ENCODE measurements at regions not wholly inside any gene's neighbourhood (a gene's known extent, or its start where the extent isn't known, plus 50 kb on each side); places are given as distances from the start of the nearest gene placed in this dataset.
"Not testable (repeated sequence)": the region's sequence is repeated elsewhere in the genome, so short reads cannot be mapped to it uniquely, and the experiment has no call there.

DNA sequence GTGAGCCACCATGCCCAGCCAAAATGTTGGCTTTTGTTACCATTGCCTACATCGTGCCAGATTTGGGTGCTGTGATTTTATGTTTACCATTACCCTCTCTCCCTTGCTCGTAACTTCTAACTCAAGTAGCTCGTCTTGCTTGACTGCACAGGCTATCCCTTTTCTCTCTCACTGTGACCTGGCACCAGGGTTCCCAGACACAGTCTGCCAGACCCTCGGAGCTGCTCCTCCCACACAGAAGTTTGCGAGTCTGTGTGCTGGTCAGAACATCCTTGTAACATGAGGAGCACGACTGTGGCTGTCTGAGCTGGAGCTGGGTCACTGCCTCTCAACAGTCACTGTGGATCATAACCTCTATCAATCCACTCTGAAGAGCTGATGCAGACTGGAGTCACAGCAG lies 152.5 kb upstream of the ACKR3 start:
- DNase-seq: no peak

DNA sequence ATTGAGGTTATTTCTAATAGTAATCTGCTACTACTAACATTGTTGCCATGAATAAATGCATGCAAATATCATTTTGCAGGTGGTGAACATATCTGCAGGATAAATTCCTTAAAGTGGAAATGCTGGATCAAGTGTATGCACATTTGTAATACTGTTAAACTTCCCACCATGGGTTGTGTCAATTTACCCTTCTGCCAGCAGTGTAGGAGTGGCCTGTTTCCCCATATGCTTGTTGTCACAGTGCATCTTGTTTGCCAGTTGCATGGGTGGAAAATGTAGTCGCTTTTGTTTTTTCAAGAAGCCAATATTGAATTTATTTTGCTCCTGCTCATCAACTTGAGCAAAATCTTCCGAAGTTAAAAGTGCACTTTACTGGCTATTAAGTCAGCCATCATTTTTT lies 139.0 kb upstream of the ACKR3 start:
- DNase-seq: no peak

DNA sequence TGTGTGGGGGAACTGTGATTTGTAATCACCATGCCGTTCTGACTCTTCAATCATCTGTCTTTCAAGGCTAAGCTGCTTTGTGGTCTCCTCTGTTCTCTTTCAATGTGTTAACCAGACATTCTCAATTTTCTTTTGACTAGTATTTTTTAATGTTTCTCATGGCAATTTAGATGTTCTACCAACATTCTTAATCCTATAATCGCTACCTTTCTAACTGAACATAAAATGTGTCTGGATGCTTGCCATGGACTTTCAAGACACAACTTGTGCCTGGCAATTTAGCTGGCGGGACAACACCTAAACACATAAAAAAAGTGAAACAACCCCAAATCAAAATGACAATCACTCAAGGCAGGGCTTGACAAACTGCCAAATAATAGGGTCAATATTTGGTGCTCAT lies 135.0 kb upstream of the ACKR3 start:
- DNase-seq: no peak

DNA sequence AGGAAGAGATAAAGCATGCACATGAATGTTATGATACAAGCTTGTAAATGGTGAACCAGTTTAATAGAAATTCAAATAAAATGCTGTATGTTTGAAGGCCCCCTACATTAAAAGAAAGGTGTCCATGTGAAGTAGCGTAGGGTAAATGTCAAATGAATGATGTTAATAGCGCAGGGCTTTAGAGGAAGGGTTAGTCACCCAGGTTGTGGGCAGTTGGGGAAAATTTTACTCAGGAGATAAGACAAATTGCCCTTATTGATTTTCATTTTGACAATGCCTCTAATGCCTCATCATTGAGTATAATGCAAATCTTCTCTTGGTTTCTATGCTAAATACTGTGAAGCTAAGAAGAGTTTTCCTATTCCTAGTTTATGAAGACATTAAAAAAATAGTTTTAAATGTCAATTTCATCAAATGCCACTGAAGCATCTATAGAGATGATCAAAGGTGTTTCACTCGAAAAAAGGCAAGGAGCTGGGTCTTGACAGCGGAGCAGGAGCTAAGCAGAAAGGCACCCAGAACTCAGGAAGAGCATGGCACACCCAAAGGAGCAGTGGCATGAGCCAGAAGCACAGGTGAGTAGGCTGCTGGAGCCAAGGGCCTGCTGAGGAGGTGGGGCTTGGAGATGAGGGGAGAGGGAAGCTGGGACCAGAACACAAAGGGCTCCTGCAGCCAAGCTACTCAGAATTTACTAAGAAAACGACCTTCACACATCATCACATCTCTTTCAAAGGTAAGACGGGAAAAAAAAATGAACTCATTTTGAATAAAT lies 129.3 kb upstream of the ACKR3 start:
- DNase-seq: no peak

DNA sequence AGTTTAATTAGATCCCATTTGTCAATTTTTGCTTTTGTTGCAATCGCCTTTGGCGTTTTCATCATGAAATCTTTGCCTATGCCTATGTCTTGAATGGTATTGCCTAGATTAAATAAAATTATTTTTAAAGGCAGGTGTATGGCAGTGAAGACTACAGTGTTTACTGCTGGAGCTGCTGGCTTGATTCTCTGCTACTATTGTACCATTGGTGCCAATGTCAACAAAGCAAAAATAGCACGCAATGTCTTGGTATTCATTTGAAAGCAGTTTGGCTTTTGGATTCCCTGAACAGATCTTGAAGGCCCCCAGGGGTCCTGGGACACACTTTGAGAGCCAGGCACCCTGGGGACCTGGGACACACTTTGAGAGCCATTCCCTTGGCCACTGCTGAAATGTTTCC lies 125.4 kb upstream of the ACKR3 start:
- no peak for DNase-seq

DNA sequence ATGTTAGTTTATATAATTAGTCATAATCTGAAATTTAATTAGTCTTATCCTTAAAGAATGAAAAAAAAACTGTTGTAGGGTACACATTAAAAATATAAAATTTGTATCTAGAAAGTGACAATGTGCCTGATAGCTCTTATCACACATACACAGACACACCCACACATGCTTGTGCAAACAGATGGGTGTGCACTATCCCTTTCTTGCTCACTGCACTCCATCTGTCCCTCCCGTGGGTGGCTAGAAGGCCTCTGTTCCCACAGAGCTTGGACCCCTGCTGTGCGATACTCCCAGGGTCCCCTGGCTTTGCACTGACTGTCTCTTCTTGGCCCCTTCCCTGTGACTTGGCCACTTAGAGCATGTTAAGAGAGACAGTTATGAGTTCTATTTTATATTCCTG lies 123.9 kb upstream of the ACKR3 start:
- no peak for DNase-seq

DNA sequence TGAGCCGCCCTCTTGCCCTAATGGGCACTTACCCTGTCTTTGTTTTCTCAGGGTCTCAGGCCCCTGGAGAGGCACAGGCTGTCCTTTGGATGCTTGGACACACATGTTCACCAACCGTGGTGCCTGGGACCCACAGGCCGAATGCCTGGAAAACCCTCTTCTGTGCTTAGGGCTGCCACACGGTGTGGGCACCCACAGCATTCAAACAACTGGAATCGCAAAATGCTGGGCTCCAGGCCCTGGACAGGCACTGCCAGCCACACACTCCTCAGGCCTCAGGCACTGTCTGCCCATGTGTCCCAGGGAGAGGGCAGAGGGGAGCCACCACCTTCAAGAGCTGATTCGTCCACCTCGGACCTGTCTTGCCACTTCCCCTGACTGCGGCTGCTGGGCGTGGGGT lies 123.1 kb upstream of the ACKR3 start:
- no peak for DNase-seq

DNA sequence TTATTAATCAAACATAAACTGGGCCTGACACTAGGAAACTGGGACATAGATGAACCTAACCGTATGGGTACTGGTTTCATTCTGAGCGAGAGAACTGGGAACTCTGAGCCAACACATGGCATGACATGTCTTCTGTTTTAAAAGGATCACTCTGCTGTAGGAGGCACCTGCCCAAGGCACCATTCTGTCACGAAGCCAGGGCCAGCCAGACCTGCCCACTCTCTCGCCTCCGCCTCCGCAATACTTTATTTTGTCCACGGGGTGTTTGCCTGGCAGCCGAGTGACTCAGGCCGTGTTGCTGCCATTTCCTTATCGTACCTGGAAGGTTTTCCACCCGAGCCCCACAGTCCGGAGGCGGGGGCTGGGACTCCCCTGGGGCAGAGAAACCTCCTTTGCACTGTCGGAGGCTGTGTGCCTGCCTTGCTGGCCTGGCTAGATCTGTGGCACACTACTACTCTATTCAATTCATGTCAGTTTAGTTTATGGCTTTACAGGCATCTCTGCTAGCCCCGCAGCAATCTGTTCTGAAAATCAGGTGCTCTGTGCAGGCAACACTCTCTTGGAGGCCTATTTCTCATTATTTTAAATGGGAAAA lies 120.4 kb upstream of the ACKR3 start:
- no peak for DNase-seq

DNA sequence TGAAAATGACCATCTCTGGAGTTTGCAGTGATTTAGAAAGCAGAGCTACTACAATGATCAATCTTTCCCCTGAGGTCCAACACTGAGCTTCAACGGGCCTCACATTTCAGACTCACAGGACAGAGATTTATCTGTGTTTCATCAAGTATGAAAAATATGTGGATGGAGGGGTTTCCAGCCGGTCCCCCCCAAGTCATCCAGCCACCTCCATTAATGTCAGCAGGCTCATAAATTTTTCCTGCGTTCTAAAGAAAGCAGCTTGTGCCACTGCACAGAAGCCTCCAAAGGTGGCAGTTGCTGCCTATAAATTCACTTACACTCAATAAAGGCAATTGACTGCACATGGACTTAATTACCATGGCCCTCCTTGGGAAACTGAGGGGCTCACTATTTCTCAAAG lies 117.4 kb upstream of the ACKR3 start:
- DNase-seq: no peak

DNA sequence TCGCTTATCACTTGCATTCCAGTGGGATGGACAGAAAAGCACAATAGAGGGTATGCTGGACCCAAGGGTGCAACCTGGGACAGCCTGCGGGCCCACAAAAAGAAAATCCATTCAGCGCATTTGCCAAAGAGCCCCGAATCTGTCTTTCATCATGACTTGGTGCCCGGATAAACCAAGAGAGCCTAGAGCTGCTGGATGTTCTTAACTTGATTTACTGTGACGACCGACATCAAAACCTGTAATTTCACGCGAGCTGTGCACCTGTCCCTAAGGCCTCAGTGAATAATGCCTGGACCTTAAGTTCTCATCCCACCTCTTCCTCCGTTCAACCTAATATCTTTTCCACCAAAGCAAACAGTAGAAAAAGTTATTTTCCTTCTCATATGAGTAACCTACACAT lies 115.5 kb upstream of the ACKR3 start:
- no peak for DNase-seq

DNA sequence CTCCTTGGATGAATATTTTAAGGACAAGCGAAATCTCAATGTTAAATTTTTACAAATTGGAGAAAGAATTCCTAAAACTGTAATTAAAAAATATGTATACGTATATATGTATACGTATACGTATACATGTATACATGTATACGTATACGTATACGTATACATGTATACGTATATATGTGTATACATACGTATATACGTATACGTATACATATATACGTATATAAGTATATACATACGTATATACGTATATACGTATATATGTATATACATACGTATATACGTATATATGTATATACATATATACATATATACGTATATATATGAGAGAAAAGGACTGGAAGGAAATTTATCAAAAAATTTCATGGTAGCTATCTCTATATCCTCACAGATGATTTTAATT lies 110.2 kb upstream of the ACKR3 start:
- DNase-seq: no peak

DNA sequence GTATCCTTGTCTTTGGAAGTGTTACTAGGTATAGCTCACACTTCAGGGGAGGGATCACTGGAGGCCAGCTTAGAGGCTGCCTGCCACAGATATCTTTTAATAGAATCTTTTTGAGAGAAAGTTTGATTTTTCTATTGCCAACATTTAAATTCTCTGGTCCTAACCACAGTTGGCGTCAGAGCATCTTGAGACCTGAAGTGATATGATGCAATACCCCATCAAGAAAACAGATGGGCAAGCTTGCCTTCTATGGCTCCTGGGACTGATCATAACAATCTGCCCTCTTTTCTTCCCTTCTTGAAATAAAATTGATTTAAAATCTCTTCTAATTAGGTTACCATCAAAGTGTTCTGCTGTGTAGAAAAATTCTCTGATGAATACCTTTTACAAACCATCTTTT lies 105.5 kb upstream of the ACKR3 start:
- DNase-seq: no peak

DNA sequence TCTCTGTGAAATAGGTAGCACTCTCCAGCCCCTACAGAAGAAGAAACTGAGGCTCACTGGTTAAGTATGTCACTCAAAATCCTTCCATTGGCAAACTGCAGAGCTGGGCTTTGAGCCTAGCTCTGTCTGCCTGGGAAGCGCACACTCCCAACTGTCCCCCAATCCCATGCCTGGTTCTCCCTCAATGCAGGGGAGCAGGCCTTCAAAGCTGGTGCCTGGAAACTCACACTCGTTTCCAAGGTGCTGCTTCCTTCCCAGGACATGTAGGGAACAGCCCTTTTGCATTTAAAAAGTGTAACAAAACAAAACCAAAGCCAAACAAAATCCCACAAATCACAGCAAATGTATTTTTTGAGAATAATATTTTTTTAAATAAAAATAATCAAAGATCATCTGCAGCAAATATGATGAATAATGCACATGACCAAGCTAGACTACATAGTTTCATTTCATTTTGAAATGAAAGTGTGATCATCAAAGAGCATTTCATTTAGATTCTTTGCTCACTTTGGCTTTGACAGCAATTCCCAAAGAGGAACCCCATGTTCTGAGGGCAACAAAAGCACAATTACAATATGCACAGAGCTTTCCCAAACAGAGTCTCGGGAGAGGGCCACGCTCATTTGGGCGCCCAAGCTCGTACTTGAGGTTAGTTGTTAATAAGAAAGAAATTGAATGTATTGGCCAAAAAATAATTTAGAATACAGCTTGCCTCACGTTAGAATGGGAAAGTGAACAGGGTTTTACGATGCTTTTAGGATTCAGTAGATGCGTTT lies 96.7 kb upstream of the ACKR3 start:
- no peak for DNase-seq

DNA sequence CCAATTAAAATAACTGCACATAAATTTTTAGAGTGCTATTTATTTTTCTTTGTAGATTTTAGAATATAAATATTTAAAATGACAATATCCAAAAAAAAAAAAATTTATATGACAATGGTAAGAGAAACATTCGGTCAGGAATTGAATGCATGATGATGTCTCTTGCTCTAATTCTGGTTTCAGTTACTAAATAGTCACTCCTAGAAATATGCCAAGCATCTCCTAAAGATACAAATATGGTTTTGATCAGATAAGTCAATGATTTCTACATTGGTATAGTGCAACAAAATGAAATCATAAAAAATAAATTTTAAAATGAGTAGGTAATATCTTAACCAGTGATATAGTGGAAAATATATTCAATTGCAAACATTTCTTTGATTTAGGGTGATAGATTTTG lies 95.9 kb upstream of the ACKR3 start:
- DNase-seq: no peak

DNA sequence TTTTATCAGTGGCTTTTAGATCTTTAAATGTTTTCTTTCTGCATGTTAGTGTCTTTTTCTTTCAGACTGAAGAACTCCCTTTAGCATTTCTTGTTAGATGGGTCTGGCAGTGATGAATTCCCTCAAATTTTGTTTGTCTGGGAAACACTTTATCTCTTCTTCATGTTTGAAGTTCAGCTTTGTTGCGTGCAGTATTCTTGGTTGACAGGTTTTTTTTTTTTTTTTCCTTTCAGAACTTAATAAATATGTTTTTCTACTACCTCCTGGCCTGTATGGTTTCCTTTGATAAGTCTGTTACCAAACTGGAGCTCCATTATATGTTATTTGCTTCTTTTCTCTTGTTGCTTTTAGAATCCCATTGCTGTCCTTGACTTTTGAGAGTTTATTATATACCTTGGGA lies 89.8 kb upstream of the ACKR3 start:
- no peak for DNase-seq

DNA sequence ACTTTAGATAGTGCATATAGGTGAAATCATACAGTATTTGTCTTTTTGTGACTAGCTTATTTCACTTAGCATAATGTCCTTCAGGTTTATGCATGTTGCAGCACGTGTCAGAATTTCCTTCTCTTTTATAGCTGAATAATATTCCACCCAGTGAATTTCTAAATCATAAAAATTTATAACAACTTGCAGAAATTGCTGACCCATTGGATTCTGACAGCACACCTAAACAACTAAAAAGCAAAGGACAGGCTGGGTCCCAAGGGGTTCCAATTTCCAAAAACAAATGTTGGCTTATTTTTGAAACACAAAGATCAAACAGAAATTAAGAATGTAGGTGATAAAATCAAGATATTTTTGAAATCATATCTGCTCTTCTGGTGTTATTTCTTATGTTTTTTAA lies 86.5 kb upstream of the ACKR3 start:
- no peak for DNase-seq

DNA sequence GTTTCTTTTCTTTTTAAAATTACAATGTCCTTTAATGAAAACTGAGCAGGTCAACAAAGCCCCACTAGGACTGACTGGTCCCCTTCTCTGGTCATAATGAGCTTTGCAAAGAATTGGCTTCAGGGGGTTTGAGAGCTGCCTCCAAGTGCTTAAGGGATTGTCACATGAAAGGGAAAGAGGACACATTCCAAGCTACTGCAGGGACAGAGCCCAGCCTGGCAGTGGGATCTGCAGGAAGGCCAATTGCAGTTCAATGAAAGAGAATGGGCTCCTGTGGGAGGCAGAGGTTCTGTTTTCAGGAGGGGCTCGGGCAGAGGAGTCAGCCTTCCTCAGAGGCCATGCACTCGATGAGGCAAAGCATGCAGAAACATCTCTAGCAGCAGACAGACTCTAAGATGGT lies 84.1 kb upstream of the ACKR3 start:
- DNase-seq: no peak

DNA sequence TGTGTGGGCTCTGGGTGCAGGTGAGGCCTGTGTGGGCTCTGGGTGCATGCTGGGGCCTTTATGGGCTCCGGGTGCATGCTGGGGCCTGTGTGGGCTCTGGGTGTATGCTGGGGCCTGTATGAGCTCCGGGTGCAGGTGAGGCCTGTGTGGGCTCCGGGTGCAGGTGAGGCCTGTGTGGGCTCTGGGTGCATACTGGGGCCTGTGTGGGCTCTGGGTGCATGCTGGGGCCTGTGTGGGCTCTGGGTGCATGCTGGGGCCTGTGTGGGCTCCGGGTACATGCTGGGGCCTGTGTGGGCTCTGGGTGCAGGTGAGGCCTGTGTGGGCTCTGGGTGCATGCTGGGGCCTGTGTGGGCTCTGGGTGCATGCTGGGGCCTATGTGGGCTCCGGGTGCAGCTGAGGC lies 80.5 kb upstream of the ACKR3 start:
- not testable (repeated sequence) for DNase-seq

DNA sequence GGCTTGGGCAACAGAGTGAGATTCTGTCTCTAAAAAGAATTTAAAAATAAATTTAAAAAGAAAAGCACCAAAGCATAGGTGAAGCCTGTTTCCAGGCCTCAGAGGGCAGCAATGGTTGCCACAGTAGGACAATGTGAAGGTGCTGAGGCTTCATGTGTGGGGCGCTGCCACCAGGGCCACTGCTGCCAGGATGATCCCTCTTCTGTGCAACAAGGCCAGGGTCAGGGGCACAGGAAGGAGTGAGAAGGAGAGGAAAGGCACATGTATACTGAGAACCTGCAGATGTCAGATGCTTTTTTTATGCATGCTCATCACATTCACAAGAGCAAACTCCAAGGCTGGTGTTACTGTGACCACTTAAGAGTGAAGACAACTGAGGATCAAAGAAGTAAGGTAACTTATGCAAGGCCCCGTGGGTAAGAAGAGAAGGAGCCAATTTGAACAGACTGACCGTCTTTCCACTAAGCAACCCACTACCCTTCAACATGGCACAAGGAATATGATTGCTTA lies 79.7 kb upstream of the ACKR3 start:
- DNase-seq: no peak

DNA sequence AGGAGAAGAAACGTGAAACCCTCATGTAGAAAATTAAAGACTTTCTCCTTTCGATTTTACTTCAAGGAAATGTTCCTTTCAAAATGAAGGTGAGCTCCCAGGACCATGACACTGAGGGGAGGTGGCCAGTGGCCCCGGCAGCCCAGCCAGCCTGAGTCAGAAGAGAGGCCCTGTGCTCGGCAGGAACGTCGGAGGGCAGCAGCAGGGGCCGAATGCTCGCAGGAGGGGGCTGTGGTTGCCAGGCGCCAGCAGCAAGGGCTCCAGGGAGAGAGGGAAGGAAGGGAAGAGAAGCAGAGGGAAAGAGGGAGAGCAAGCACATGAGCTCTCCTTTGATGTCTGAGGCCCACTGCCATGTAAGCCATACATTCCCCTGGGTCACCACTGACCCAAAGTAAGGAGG lies 73.3 kb upstream of the ACKR3 start:
- DNase-seq: no peak

DNA sequence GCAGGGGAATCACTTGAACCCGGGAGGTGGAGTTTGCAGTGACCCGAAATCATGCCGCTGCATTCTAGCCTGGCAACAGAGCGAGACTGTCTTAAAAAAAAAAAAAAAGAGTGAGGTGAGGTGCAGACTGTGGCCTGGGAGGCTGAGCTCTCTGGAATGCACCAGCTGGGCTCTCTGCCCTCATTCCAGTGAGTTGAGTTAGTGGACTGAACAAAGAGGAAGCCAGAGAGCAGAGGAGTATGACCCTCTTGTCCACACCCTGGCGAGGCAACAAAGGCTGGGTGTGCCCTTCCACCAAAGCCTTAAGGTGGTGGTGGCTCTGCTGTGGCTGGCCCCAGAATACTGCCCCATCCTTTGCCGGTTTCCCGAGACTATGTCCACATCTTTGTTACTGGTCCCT lies 71.3 kb upstream of the ACKR3 start:
- DNase-seq: no peak

DNA sequence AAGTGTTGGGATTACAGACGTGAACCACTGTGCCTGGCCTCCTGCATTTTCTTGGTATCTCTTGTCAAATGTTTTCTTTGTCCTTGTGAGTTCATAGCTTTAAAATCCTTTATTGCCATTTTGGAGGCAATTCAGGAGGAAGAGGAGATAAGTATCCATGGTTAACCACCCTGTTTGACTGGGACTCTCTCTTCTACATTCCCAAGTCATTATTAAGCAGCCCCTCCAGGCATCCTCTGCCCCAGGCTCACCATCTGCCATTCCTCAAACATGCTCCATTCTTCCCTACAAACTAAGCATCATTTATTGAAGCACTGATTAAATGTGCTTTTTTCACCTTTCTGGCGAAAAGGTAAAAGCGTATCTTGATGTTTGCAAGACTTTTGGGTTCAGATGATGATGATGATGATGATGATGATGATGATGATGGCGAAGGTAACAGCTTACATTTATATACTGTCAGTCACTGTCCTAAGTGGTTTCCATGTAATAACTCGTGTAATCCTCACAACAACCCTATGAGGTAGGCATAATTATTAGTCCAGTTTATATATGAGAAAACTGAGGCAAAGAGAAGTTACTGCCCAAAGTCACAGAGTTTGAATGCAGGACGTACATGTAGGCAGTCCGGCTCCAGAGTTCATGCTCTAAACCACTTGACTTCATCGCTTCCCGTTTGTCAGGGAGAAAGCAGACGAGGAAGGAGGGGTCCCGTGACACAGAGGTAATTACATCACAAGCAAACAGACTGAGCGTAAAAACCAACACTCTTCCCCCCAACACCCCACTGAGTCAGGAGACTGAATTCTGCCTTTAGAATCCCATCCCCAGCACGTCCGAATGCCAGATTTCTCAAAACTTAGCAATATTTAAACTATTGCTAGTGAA lies 69.7 kb upstream of the ACKR3 start:
- no peak for DNase-seq

DNA sequence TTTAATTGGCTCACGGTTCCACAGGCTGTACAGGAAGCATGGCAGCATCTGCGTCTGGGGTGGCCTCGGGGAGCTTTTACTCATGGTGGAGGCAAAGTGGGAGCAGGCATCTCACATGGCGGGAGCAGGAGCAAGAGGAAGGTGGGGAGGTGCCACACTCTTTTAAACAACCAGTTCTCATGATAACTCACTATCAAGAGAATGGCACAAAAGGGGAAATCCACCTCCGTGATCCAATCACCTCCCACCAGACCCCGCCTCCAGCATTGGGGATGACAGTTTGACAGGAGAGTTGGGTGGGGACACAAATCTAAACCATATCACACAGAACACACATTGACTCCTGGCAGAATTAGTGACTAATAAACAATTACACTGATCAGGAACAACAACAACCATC lies 68.6 kb upstream of the ACKR3 start:
- DNase-seq: no peak
